Sigmoid colon (tissue), 4 donors: ENCODE measurements at regions not wholly inside any gene's neighbourhood (a gene's known extent, or its start where the extent isn't known, plus 50 kb on each side); places are given as distances from the start of the nearest gene placed in this dataset.

Source experiments
- CTCF ChIP-seq, 4 experiments: fragments of 450-650 bp in 3 of 4; fragments of 200-600 bp in 1 of 4; IDR thresholded peaks; one replicate each; pipeline ENCODE4 v1.5.1; 2016 to 2019; ENCODE audit warnings: antibody characterized with exemption in 4 of 4, mild to moderate bottlenecking in 3 of 4, moderate library complexity in 2 of 4
- EP300 ChIP-seq, 4 donors: sonication (generic); formaldehyde crosslinking; IDR thresholded peaks; one replicate each; pipeline ENCODE4 v1.6.1; 2017; ENCODE audit warnings: antibody characterized with exemption in 4 of 4

- TF ChIP-seq EP300 (IDR thresholded peaks at IDR 0.05) (no peak), CTCF (IDR thresholded peaks at IDR 0.05) (no peak)
These were observed 594.1 kb downstream of the PTPRU start for GRCh38 chr1:29830383-29830782.
